Mesenchymal stem cell (in vitro differentiated cells and primary cell): ENCODE measurements at regions not wholly inside any gene's neighbourhood (a gene's known extent, or its start where the extent isn't known, plus 50 kb on each side); places are given as distances from the start of the nearest gene placed in this dataset.

Source experiments
- DNase-seq: peaks from one replicate; pipeline ENCODE4 v3.0.0-alpha.2; 2013
- H2AFZ ChIP-seq: one replicate; pipeline ENCODE4 v1.6.1; 2013; ENCODE audit warnings: low read depth, mild to moderate bottlenecking, control low read depth, inconsistent platforms, low read length, moderate library complexity
- H2AK5ac ChIP-seq: 2 replicates; pipeline ENCODE4 v1.6.1; 2013; ENCODE audit warnings: low read length, moderate library complexity, mild to moderate bottlenecking, inconsistent platforms; ENCODE audit not compliant: severe bottlenecking
- H2BK120ac ChIP-seq: one replicate; pipeline ENCODE4 v1.6.1; 2013; ENCODE audit warnings: low read depth, mild to moderate bottlenecking, inconsistent platforms, low read length, moderate library complexity
- H2BK12ac ChIP-seq, 2 experiments: one replicate each; pipeline ENCODE4 v1.6.1; 2013; ENCODE audit warnings: inconsistent platforms in 2 of 2, low read length in 2 of 2, mild to moderate bottlenecking in 2 of 2, moderate library complexity in 2 of 2, control low read depth in 1 of 2
- H2BK15ac ChIP-seq: one replicate; pipeline ENCODE4 v1.6.1; 2013; ENCODE audit warnings: mild to moderate bottlenecking, low read depth, inconsistent platforms; ENCODE audit not compliant: poor library complexity, severe bottlenecking
- H2BK5ac ChIP-seq: 2 replicates; pipeline ENCODE4 v1.6.1; 2013; ENCODE audit warnings: low read depth, mild to moderate bottlenecking, low read length, control low read depth, inconsistent platforms; ENCODE audit not compliant: poor library complexity, severe bottlenecking
- H3K14ac ChIP-seq, 2 experiments: one replicate each; pipeline ENCODE4 v1.6.1; 2013; ENCODE audit warnings: inconsistent platforms in 2 of 2, low read length in 2 of 2, control low read depth in 1 of 2, mild to moderate bottlenecking in 1 of 2, moderate library complexity in 1 of 2
- H3K18ac ChIP-seq, 2 experiments: one replicate each; pipeline ENCODE4 v1.6.1; 2013; ENCODE audit warnings: inconsistent platforms in 2 of 2, low read length in 2 of 2, control low read depth in 1 of 2, low read depth in 1 of 2, mild to moderate bottlenecking in 1 of 2
- H3K23ac ChIP-seq, 2 experiments: one replicate each; pipeline ENCODE4 v1.6.1; 2013; ENCODE audit warnings: inconsistent platforms in 2 of 2, low read length in 2 of 2, mild to moderate bottlenecking in 2 of 2, moderate library complexity in 2 of 2, control low read depth in 1 of 2
- H3K27ac ChIP-seq: 2 replicates; pipeline ENCODE4 v1.5.1; 2013; ENCODE audit warnings: mild to moderate bottlenecking, moderate library complexity, low read length, control low read depth, inconsistent platforms; ENCODE audit not compliant: poor library complexity, severe bottlenecking
- H3K27me3 ChIP-seq, 2 experiments: 2 replicates each; pipeline versions ENCODE4 v1.6.1 to v1.7.0; 2013; ENCODE audit warnings: low read length in 2 of 2, mild to moderate bottlenecking in 2 of 2, moderate library complexity in 2 of 2, control low read depth in 1 of 2, inconsistent platforms in 1 of 2; ENCODE audit not compliant: control insufficient read depth in 1 of 2, insufficient read depth in 1 of 2
- H3K36me3 ChIP-seq, 2 experiments: 2 replicates each; pipeline versions ENCODE4 v1.6.1 to v1.7.0; 2013; ENCODE audit warnings: low read length in 2 of 2, control low read depth in 1 of 2, inconsistent platforms in 1 of 2, low read depth in 1 of 2, mild to moderate bottlenecking in 1 of 2; ENCODE audit not compliant: insufficient read depth in 2 of 2, control insufficient read depth in 1 of 2
- H3K4ac ChIP-seq, 2 experiments: one replicate each; pipeline ENCODE4 v1.6.1; 2013; ENCODE audit warnings: inconsistent platforms in 2 of 2, low read length in 2 of 2, mild to moderate bottlenecking in 2 of 2, moderate library complexity in 2 of 2, control low read depth in 1 of 2, low read depth in 1 of 2
- H3K4me1 ChIP-seq: 2 replicates; pipeline ENCODE4 v1.6.1; 2013; ENCODE audit warnings: low read depth, low read length, control low read depth; ENCODE audit not compliant: control insufficient read depth, insufficient read depth
- H3K4me2 ChIP-seq: 2 replicates; pipeline ENCODE4 v1.6.1; 2013; ENCODE audit warnings: low read length, mild to moderate bottlenecking, inconsistent platforms; ENCODE audit not compliant: poor library complexity, severe bottlenecking
- H3K4me3 ChIP-seq, 2 experiments: 2 replicates each; pipeline versions ENCODE4 v1.5.1 to v1.7.0; 2013; ENCODE audit warnings: low read length in 2 of 2, mild to moderate bottlenecking in 2 of 2, control low read depth in 1 of 2, low read depth in 1 of 2; ENCODE audit not compliant: insufficient read depth in 1 of 2
- H3K79me1 ChIP-seq: replicated peaks from 2 replicates; pipeline ENCODE4 v1.6.1; 2013; ENCODE audit warnings: mild to moderate bottlenecking, control low read depth, low read length, inconsistent platforms; ENCODE audit not compliant: poor library complexity, severe bottlenecking
- H3K9ac ChIP-seq: 2 replicates; pipeline ENCODE4 v1.7.0; 2013; ENCODE audit warnings: mild to moderate bottlenecking, low read length, moderate library complexity
- H3K9me3 ChIP-seq: 2 replicates; pipeline ENCODE4 v1.7.0; 2013; ENCODE audit warnings: mild to moderate bottlenecking, low read length; ENCODE audit not compliant: control insufficient read depth
- H4K8ac ChIP-seq: one replicate; pipeline ENCODE4 v1.6.1; 2013; ENCODE audit warnings: inconsistent platforms, mild to moderate bottlenecking, low read length, moderate library complexity
- H4K91ac ChIP-seq: one replicate; pipeline ENCODE4 v1.6.1; 2013; ENCODE audit warnings: mild to moderate bottlenecking, low read length, inconsistent platforms
- WGBS: methylation state at CpG from one replicate; pipeline ENCODE4 v1.1.7; 2013; ENCODE audit warnings: mixed read lengths; 5-methylcytosine and 5-hydroxymethylcytosine counted together

DNA sequence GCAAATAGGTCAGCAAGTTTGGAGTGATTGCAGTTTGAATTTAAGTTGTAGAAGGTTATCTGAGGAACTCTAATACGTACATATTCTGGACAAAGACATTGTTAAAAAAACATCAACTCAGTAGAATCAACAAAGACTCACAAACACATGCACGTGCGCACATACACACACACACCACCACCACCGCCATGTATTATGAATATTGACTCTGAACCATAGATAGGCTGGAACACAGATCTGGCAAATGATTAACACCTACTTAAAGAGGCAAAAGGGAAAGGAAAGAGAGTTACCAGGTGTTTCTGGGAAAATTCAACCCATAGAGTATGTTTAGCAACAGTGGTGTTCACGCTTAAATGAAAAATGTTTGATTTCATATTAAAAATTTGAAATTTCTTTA, 334.2 kb upstream of the ALCAM start:
- H3K27ac ChIP-seq = no peak overlapping the region
- no peak overlapping the region for H2BK5ac ChIP-seq
- H3K27me3 ChIP-seq = no peaks in the 10 kb centered on the region
- H3K9ac ChIP-seq = no peak overlapping the region
- no peak overlapping the region for H3K18ac ChIP-seq
- DNase-seq = no peak
- H2AFZ ChIP-seq = no peak overlapping the region
- no peak overlapping the region for H3K4me2 ChIP-seq
- no peak overlapping the region for H2BK12ac ChIP-seq
- no peak overlapping the region for H3K23ac ChIP-seq
- H4K8ac ChIP-seq = no peak overlapping the region
- 59% methylated on average over 3 of the region's 5 CpGs for WGBS
- no peak overlapping the region for H3K4me3 ChIP-seq
- no peaks in the 10 kb centered on the region for H3K4me1 ChIP-seq
- no peak overlapping the region for H4K91ac ChIP-seq
- no peaks in the 10 kb centered on the region for H3K9me3 ChIP-seq
- H2BK15ac ChIP-seq = no peak overlapping the region
- no peak overlapping the region for H2AK5ac ChIP-seq
- no peak overlapping the region for H3K14ac ChIP-seq
- H2BK120ac ChIP-seq = no peak overlapping the region
- no peaks in the 10 kb centered on the region for H3K79me1 ChIP-seq
- no peaks in the 10 kb centered on the region for H3K36me3 ChIP-seq
- no peak overlapping the region for H3K4ac ChIP-seq

DNA sequence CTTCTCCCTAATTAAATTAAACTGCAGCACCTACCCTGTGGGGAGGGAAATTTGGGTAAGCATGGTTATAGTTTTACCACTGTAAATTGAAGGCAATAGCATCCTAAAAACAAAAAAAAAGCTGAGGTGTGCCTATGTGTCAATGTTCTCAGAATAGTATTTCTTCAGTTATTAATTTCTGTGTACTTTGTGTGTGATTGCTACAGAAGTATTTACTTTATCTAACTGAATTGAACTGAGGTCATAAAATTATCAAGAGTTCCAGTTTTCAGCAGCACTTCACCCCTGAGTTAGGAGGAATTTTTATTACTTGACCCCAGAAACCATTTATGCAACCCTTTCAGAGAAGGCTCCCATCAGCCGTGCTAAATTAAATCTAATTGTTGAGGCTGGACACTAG, 333.6 kb upstream of the ALCAM start:
- H3K4ac ChIP-seq = no peak overlapping the region
- WGBS = 100% methylated on average over 1 of the region's 1 CpG

DNA sequence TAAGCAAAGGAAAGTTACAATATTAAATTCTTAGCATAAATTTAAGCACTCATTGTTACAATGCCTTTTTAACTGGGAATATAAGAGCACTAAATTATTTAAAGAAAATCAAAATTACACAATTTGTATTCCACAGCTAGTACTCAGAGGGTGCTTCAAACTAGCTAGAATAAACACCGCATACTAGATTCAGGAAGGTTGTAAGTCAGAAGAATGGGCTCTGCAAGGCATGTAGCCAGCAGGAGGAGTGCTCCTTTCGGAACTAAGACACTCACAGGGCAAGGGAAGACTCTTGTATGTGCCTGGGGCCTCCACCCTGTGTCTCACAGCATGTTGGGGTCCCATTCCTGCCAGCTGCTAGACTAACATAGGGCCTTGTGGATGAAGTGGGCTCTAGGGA, 327.7 kb upstream of the ALCAM start:
- Histone ChIP-seq H3K9me3 (no peaks in the 10 kb centered on the region), H3K79me1 (no peaks in the 10 kb centered on the region), H3K27ac (no peak overlapping the region), H3K14ac (no peak overlapping the region), H2BK120ac (no peak overlapping the region), H4K8ac (no peak overlapping the region), H2BK12ac (no peak overlapping the region), H3K4me3 (no peak overlapping the region), H3K9ac (no peak overlapping the region), H3K36me3 (no peaks in the 10 kb centered on the region), H3K18ac (no peak overlapping the region), H2BK5ac (no peak overlapping the region), H3K4ac (no peak overlapping the region), H2AFZ (no peak overlapping the region), H3K4me2 (no peak overlapping the region), H2BK15ac (no peak overlapping the region), H3K23ac (no peak overlapping the region), H3K4me1 (no peaks in the 10 kb centered on the region), H3K27me3 (no peaks in the 10 kb centered on the region), H2AK5ac (no peak overlapping the region), H4K91ac (no peak overlapping the region)
- no peak for DNase-seq
- 85% methylated on average over 2 of the region's 2 CpGs for WGBS

More for the DNA sequence above, 333.6 kb upstream of the ALCAM start:
- Histone ChIP-seq H3K18ac (no peak overlapping the region), H2BK120ac (no peak overlapping the region), H3K27ac (no peak overlapping the region), H3K27me3 (no peaks in the 10 kb centered on the region), H2AFZ (no peak overlapping the region), H3K79me1 (no peaks in the 10 kb centered on the region), H2BK12ac (no peak overlapping the region), H3K9ac (no peak overlapping the region), H3K9me3 (no peaks in the 10 kb centered on the region), H2BK5ac (no peak overlapping the region), H4K8ac (no peak overlapping the region), H3K4me2 (no peak overlapping the region), H3K14ac (no peak overlapping the region), H2BK15ac (no peak overlapping the region), H4K91ac (no peak overlapping the region), H2AK5ac (no peak overlapping the region), H3K36me3 (no peaks in the 10 kb centered on the region), H3K4me1 (no peaks in the 10 kb centered on the region), H3K23ac (no peak overlapping the region), H3K4me3 (no peak overlapping the region)
- no peak for DNase-seq

DNA sequence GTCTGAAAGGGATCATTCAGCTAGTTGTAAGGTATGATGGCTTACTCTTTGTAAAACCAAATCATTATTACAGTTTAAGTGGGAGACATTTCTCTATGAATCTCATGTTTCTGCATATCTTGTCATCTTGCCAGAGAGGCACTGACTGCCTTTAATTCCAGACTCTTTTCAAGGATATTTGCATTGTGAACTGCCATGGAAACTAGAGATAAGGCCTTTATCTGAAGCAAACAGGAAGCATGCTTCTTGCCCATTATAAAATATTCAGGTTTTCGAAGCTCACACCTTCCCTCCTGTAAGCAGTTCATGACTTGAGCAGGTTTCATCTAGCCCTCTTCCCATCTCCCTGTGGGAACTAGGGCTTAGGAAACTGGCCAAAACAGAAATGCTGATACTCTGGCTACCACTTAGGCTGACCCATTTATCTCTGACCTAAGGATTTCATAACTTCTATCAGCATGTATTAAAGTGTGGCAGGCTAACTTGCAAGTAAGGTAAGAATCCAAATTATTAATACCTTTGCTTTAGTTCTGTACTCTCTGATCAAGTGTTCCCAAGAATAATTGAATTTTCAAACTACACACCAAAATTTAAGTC, 326.6 kb upstream of the ALCAM start:
- Histone ChIP-seq H4K8ac (no peak overlapping the region), H2BK15ac (no peak overlapping the region), H3K4ac (no peak overlapping the region), H3K4me2 (no peak overlapping the region), H4K91ac (no peak overlapping the region), H3K27me3 (no peaks in the 10 kb centered on the region), H3K4me1 (no peaks in the 10 kb centered on the region), H3K79me1 (no peaks in the 10 kb centered on the region), H3K23ac (no peak overlapping the region), H2BK120ac (no peak overlapping the region), H2AK5ac (no peak overlapping the region), H3K36me3 (no peaks in the 10 kb centered on the region), H2BK5ac (no peak overlapping the region), H3K18ac (no peak overlapping the region), H2BK12ac (no peak overlapping the region), H3K27ac (no peak overlapping the region), H3K14ac (no peak overlapping the region), H2AFZ (no peak overlapping the region), H3K9ac (no peak overlapping the region), H3K4me3 (no peak overlapping the region), H3K9me3 (no peaks in the 10 kb centered on the region)
- DNase-seq = no peak
- 90% methylated on average over 1 of the region's 1 CpG for WGBS
